HTR-8/SVneo (cell line): ENCODE measurements at regions not wholly inside any gene's neighbourhood (a gene's known extent, or its start where the extent isn't known, plus 50 kb on each side); places are given as distances from the start of the nearest gene placed in this dataset.

Experiments used
- DNase-seq: peaks from one replicate; pipeline ENCODE4 v3.0.0; 2011; ENCODE audit warnings: low spot score, mixed read lengths; ENCODE audit not compliant: insufficient read length
- FAIRE-seq: peaks from 2 replicates; lab custom pipeline; 2011; peaks lifted over from hg19 to GRCh38; lab: Jason Lieb, UNC

DNA sequence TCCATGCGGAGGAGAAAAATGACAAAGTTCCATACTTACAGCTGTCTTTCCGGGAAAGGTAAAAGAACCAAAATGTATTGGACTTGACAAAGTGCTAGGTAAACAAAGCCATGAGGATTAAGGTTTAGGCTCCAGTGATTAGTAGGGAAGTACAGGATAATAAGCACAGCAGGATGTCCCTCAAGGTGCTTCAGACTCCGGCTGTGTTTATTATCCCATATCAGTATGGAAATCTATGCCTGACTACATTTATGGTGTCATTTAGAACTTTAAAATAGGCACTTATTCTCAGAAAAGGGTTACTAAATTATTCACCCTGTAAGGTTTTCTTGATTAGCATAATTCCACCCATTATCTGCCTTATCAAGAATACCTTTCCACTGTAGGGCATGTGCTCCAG lies 136.3 kb upstream of the CCDC68 start:
- FAIRE-seq (no peak), DNase-seq (no peak)

DNA sequence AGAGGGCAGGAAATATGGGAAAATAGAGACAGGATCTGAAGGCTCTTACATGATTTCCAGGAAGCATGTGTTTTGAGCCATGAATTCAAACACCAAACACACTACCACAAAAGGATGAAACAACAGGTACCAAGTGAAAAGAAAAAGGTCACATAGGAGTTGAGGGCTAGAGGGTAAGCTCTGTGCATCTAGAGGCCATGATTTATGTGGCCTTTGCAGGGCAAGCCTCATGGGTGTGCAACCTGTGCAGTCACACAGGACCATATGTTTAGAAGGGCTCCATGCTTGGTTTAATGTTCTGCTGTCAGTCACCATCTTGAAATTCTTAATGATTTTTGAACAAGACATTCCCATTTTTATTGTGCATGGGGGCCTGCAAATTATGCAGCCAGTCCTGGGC lies 134.5 kb upstream of the CCDC68 start:
- FAIRE-seq = no peak
- no peak for DNase-seq

DNA sequence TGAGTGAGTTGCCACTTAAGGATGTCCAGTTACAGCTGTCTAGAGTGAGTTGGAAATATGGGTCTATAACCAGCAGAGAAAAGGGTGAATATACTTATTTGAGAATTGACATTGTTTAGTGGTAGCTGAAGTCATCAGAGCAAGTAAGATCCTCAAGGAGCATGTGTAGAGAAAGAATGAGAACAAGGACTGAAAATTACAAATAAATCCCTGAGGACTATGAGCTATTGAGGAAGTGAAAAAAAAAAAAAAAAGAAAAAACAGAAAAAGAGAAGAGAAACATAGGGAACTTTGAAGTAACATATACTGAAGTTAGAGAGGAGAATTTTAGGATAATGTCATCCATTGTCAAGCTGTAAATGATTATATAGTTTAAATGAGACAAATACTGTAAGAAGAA lies 134.0 kb upstream of the CCDC68 start:
- FAIRE-seq (no peak), DNase-seq (no peak)

DNA sequence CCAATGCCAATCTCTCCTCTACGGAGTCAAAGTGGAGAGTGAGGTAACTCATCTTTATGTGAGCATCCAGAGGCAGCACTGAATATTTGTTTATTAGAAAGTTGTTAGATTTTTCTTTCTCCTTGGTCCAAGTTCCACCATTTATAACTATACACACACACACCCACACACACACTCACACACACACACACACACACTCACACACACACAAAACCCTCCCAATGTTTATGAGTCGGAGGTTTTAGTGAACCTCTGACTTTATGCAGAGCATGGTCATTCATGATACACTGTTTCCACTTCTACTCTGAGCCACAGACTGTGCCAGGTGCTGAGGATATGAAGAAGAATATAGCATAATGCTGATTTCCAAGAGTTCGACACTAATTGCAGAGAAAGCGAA lies 132.9 kb upstream of the CCDC68 start:
- DNase-seq (no peak), FAIRE-seq (no peak)

DNA sequence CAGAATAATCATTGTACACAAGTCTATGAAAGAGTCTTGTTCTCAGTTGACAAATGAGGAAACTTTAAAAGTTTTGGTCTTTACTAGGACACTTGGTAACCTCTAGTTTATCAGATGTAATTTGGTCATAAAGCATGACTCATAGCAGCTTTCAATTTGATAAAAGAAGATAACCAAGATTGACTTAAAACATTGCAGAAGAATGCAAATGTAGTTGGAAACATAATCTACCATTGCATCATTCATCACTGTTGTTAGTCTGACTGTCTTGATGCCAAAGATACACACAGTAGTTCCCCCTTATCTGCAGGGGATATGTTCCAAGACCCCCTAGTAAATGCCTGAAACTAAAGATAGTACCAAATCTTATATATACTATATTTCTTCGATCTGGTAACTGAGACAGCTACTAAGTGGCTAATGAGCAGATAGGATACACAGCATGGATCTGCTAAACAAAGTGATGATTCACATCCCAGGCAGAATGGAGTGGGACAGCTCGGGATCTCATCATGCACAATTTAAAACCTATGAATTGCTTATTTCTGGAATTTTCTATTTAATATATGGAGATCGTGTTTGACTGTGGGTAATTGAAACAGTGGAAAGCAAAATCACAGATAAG lies 131.4 kb upstream of the CCDC68 start:
- no peak for DNase-seq
- FAIRE-seq = no peak

DNA sequence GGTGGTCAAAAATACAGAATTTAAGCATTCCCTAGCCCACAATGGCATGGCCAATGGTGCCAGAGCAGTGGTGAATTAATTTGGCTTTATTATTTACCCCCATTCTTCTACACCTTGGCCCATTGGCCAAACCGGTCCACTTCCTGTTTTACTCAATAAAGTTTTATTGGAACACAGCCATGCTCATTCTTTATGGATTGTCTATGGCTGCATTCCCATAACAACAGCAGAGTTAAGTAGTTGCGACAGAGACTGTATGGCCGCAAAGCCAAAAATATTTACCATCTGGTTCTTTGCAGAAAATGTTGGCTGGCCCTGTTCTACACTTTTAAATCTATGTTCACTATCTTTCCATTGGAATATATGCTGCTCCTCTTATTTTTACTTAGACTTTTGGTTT lies 130.3 kb upstream of the CCDC68 start:
- DNase-seq (no peak), FAIRE-seq (no peak)

- no peak for FAIRE-seq
- no peak for DNase-seq
Measured at GRCh38 chr18:55088561-55088960, 129.3 kb upstream of the CCDC68 start.

- DNase-seq (no peak), FAIRE-seq (no peak)
Measured at GRCh38 chr18:55088000-55088401, 128.7 kb upstream of the CCDC68 start.

DNA sequence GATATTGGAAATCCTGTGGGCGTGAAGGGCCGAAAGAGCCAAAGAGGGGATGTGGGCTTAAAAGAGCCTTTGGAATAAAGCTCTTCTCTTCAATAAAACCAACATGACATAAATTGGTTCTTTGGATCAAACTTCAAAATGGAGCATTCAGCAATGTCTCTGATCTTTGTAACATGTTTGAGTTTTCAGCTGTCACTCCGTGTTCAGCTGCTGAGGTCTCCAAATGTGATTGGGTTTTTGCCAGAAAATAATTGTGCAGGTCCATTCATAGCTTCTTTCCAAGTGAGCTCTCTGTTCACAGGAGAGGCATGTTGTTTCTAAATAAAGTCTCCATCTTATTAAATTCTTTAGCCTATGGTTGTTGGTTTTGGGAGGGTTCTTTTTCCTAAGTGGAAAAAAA lies 127.6 kb upstream of the CCDC68 start:
- DNase-seq = no peak
- FAIRE-seq = no peak

- FAIRE-seq (no peak), DNase-seq (no peak)
Measured at GRCh38 chr18:55085557-55086285, 126.5 kb upstream of the CCDC68 start.

DNA sequence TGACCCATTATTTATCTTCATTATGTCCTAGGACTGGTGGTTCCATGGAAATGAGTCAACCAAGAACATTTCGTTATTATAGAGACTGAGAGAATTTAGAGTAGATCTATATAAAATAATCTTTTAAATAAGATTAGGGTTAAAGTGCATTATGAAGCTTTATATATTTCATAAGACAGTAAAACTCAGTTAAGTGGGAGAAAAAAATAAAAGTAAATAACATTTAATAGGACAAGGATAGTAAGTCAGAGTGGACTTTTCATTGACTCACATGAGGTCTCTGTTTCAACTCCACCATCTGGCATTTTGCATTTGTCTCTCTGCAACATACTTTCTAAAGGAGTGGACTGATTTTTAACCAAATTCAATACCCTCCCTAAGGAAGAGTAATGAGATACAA lies 125.3 kb upstream of the CCDC68 start:
- DNase-seq = no peak

DNA sequence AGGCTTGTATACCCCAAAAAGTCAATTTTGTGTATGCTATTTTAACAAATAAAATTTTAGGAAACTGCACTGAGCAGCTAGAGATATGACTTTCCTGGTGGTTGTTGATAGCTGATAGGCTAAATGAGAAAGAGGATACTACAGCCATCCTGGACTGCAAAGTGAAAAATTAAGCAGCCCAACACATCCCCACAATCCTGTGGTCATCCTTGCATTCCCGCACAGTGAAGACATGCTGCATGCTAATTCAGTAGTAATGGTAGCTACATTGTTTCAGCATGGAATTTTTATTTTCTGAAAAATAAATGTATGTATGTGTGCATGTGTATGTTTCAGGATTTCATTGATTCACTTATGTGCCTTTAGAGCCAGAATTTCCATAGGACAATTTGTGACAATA lies 124.2 kb upstream of the CCDC68 start:
- FAIRE-seq = no peak
- no peak for DNase-seq

More for the DNA sequence above, 125.3 kb upstream of the CCDC68 start:
- FAIRE-seq = no peak

DNA sequence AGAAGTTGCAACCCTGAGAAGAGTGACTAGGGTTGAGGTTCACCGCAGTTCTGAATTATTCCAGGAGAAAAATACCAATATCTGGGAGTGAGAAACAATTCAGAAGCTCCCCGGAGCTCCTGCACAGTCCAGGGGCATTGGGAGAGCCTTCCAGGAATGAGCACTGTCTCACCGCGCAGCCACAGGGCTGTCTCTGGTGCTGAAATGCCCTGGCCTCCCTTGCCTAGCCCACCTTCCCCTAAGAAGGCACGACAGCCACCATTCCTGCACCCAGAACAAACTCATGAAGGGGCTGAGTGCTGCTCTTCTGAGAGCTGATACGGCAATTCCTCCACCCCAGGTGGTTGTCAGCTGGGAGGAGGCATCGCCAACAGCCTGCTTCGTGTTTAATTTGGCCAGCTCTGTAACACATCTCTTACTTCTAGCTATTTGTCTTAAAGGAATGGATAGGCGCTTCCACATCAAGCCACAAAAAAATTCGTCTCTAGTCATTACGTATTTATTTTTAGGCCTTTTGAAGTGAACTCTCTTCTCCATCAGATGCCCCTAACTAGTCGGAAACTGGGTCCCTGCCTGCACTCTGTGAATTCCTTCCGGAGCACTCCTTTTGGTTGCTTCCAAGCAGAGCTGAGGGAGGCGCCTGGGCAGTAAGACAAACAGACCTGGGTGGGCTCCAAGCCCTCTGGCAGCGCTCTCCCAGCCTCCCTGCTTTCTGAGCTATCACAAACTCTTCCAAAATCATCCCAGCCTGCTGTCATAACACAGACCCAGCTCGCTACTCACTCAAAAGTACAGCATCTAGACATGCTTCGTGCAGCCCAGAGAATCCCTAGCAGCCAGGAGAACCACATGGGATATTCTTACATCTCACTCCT lies 120.5 kb upstream of the CCDC68 start:
- DNase-seq = no peak

GRCh38 chr18:55079067-55079466 lies 119.8 kb upstream of the CCDC68 start:
- DNase-seq (no peak), FAIRE-seq (no peak)

More for the DNA sequence above, 120.5 kb upstream of the CCDC68 start:
- FAIRE-seq = no peak

DNA sequence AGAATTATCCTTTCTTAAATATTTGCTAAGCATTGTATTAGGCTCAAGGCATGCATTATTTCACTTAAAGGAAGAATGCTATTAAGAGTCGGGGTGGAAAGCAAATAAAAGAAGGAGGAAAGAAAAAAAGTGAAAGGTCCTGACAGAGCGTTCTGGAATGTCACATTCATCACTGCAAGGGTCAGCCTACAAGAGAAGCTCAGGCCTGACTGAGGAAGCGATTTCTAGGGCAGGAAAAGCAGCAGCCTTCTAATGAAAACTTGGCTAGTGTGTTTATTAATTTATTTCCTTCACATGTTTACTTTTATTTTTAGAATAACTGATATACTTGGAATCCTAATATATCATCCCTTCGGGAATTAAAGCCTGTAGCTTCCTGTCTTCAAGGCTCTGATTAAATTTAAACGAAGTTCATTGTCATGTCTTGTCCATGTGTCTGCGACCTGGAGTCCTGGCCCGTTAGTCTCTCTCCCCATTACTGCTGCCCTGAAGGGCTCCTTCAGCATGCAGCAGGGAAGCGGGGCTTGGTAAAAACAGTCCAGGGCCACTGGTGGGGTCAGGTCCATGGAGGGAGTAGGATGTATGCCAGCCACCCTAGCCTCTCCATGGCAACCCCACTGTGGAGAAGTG lies 119.2 kb upstream of the CCDC68 start:
- FAIRE-seq (no peak), DNase-seq (no peak)

GRCh38 chr18:55076643-55077218 lies 117.5 kb upstream of the CCDC68 start:
- no peak for FAIRE-seq
- no peak for DNase-seq

- DNase-seq = no peak
- FAIRE-seq = no peak
Measured at GRCh38 chr18:55073834-55074233, 114.6 kb upstream of the CCDC68 start.

DNA sequence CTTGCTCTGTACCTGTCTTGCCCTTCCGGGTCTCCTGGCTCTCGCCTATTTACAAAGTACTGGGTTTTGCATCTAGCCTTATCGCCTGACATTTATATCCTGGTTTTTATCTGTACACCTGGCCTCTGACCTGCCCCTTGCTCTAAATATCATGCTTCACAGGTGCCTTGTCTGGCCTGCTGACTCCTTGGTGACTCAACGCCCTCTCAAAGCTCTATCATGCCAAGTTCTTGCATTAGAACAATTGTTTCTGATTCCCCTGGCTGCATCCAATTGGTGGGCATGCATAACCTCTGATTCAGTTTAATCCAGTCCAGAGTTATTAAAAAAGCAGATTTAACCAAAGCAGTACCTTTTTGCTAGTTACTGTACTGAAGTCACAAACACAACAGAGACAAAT lies 113.9 kb upstream of the CCDC68 start:
- DNase-seq (no peak), FAIRE-seq (no peak)

DNA sequence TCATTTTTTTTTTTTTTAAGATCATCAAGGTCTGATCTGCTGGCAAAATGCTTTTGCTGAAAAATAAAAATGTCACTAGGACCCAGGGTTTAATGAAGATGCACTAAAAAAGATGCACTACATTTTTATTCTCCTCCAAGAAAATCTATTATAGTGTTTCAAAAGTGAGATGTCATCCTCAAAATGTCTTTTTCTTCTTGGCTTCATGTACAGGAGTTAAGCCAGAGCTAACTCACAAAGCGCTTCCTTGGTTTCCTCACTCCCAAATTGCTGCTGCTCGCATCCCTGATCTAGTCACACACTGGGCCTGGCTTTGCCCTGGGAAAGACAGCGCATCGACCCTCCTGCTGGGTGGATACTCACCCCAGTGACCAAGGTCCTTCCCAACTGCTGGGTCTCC lies 113.4 kb upstream of the CCDC68 start:
- no peak for FAIRE-seq
- DNase-seq = no peak

DNA sequence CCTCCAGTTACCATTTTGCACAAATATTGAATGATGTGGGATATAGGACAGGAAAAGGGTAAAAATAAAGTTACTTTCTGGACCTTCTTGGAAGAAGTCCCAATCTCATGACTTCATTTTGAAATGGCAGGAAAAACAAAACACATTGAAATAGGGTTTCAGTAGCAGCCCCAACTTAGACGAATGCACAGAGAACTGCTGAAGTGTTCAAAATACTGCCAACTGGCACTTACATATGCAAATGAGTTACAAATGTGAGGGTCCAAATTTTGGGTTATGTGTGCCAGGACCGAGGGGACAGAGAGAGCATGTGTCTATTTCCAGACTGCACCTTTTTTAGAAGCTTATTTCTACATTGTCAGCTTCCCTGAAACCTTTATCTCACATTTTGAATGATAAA lies 112.9 kb upstream of the CCDC68 start:
- no peak for FAIRE-seq
- DNase-seq = no peak
